ENCODE measurements at regions not wholly inside any gene's neighbourhood (a gene's known extent, or its start where the extent isn't known, plus 50 kb on each side); places are given as distances from the start of the nearest gene placed in this dataset.

- no peaks in the 10 kb centered on the region for H3K4me1 Mint-ChIP-seq (ENCODE audit: low read depth)
- H3K36me3 Mint-ChIP-seq: no peaks in the 10 kb centered on the region
- no peak overlapping the region for H3K27ac Mint-ChIP-seq
- no peaks in the 10 kb centered on the region for H3K9me3 Mint-ChIP-seq (ENCODE audit: low read depth)
- H3K4me3 Mint-ChIP-seq: no peak overlapping the region
- H3K27me3 Mint-ChIP-seq: no peaks in the 10 kb centered on the region
Measured at GRCh38 chr10:3723766-3724165, 61.2 kb downstream of the KLF6 start.

- H3K4me1 Mint-ChIP-seq (ENCODE audit: low read depth): no peaks in the 10 kb centered on the region
- H3K27me3 Mint-ChIP-seq: no peaks in the 10 kb centered on the region
- no peaks in the 10 kb centered on the region for H3K36me3 Mint-ChIP-seq
- H3K27ac Mint-ChIP-seq: no peak overlapping the region
- H3K9me3 Mint-ChIP-seq (ENCODE audit: low read depth): no peaks in the 10 kb centered on the region
- no peak overlapping the region for H3K4me3 Mint-ChIP-seq
Measured at GRCh38 chr10:3720228-3721019, 64.6 kb downstream of the KLF6 start.

- Mint-ChIP-seq H3K9me3 (ENCODE audit: low read depth) (no peaks in the 10 kb centered on the region), H3K27me3 (no peaks in the 10 kb centered on the region), H3K4me1 (ENCODE audit: low read depth) (no peaks in the 10 kb centered on the region), H3K27ac (no peak overlapping the region), H3K36me3 (no peaks in the 10 kb centered on the region), H3K4me3 (no peak overlapping the region)
Measured at GRCh38 chr10:3719024-3719843, 65.8 kb downstream of the KLF6 start.

GRCh38 chr10:3716093-3716492 is 68.9 kb downstream of the KLF6 start:
- H3K9me3 Mint-ChIP-seq (ENCODE audit: low read depth): peaks cover 8% of the 10 kb centered on the region
- peaks cover 7% of the 10 kb centered on the region for H3K36me3 Mint-ChIP-seq
- H3K4me3 Mint-ChIP-seq: no peak overlapping the region
- no peak overlapping the region for H3K27ac Mint-ChIP-seq
- no peaks in the 10 kb centered on the region for H3K27me3 Mint-ChIP-seq
- H3K4me1 Mint-ChIP-seq (ENCODE audit: low read depth): no peaks in the 10 kb centered on the region

GRCh38 chr10:3714967-3715366 is 70.0 kb downstream of the KLF6 start:
- Mint-ChIP-seq H3K36me3 (peaks cover 9% of the 10 kb centered on the region), H3K4me1 (ENCODE audit: low read depth) (no peaks in the 10 kb centered on the region), H3K9me3 (ENCODE audit: low read depth) (peaks cover 10% of the 10 kb centered on the region), H3K27ac (no peak overlapping the region), H3K4me3 (no peak overlapping the region), H3K27me3 (no peaks in the 10 kb centered on the region)

DNA sequence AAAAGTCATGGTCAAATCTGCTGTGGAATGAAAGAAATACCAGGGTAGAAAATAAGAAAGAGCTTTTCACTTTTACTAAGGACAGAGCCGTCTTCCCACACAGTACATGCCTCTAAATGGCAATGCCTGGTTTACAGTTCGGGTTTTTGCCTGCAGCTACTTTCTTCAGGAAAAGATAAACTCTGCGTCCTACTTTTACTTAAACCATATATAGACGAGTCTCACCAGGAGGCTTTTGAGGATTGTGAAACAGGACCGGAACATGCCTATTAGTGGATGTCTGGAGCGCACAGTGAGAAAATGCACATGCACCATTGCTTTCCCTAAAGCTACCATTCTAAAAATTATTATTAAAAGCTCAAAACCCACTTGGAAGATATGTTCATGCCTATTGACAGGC is 70.5 kb downstream of the KLF6 start:
- no peak overlapping the region for H3K27ac Mint-ChIP-seq
- no peaks in the 10 kb centered on the region for H3K4me1 Mint-ChIP-seq (ENCODE audit: low read depth)
- H3K4me3 Mint-ChIP-seq: no peak overlapping the region
- no peaks in the 10 kb centered on the region for H3K27me3 Mint-ChIP-seq
- H3K9me3 Mint-ChIP-seq (ENCODE audit: low read depth): peaks cover 10% of the 10 kb centered on the region
- peaks cover 9% of the 10 kb centered on the region for H3K36me3 Mint-ChIP-seq

DNA sequence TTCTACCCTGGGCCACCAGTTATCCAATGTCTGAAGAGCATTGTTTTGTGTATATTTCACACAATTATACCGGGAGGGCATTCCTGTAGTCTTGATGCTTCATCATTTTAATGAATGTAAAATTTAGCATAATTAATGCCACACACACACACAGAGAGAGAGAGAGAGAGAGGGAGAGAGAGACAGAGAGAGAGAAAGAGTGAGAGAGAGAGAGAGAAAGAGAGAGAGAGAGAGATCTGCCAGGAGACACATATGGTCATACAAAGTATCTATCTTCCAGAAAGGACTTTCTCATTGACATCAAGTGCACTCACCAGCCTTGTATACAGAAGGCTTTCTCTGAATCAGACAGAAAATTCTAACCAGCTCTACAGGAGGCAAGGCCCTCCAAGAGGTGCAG is 72.3 kb downstream of the KLF6 start:
- Mint-ChIP-seq H3K36me3 (peaks cover 9% of the 10 kb centered on the region), H3K9me3 (ENCODE audit: low read depth) (peaks cover 10% of the 10 kb centered on the region), H3K4me1 (ENCODE audit: low read depth) (no peaks in the 10 kb centered on the region), H3K4me3 (no peak overlapping the region), H3K27ac (no peak overlapping the region), H3K27me3 (no peaks in the 10 kb centered on the region)

GRCh38 chr10:3711918-3712317 is 73.1 kb downstream of the KLF6 start:
- H3K27me3 Mint-ChIP-seq: no peaks in the 10 kb centered on the region
- H3K9me3 Mint-ChIP-seq (ENCODE audit: low read depth): peaks cover 10% of the 10 kb centered on the region
- no peak overlapping the region for H3K4me3 Mint-ChIP-seq
- H3K27ac Mint-ChIP-seq: no peak overlapping the region
- H3K36me3 Mint-ChIP-seq: peaks cover 9% of the 10 kb centered on the region
- no peaks in the 10 kb centered on the region for H3K4me1 Mint-ChIP-seq (ENCODE audit: low read depth)

GRCh38 chr10:3710764-3711163 is 74.2 kb downstream of the KLF6 start:
- no peak overlapping the region for H3K4me3 Mint-ChIP-seq
- H3K9me3 Mint-ChIP-seq (ENCODE audit: low read depth): peaks cover 10% of the 10 kb centered on the region
- H3K4me1 Mint-ChIP-seq (ENCODE audit: low read depth): no peaks in the 10 kb centered on the region
- H3K36me3 Mint-ChIP-seq: peaks cover 9% of the 10 kb centered on the region
- no peak overlapping the region for H3K27ac Mint-ChIP-seq
- H3K27me3 Mint-ChIP-seq: no peaks in the 10 kb centered on the region

GRCh38 chr10:3709456-3710060 is 75.5 kb downstream of the KLF6 start:
- peaks cover 10% of the 10 kb centered on the region for H3K9me3 Mint-ChIP-seq (ENCODE audit: low read depth)
- peaks cover 9% of the 10 kb centered on the region for H3K36me3 Mint-ChIP-seq
- no peaks in the 10 kb centered on the region for H3K4me1 Mint-ChIP-seq (ENCODE audit: low read depth)
- no peak overlapping the region for H3K27ac Mint-ChIP-seq
- H3K4me3 Mint-ChIP-seq: no peak overlapping the region
- no peaks in the 10 kb centered on the region for H3K27me3 Mint-ChIP-seq

DNA sequence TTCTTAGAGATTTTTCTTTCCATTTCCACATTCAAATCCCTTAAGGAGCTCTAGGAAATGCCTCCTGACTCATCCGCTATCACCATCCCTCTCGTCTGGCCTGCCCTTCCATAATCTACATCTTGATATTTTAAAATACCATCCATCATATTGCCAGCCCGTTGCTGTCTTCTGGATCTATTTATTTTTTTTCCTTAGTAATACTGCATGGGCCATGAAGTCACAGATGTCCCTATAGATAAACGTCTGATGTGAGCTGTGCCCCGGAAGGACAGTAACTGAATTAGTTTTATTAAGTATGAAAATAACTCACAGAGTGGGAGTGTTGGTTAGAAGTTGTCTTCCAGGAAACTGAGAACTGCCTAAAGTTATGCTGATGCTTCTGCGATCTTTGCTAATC is 76.2 kb downstream of the KLF6 start:
- no peaks in the 10 kb centered on the region for H3K27me3 Mint-ChIP-seq
- peaks cover 10% of the 10 kb centered on the region for H3K9me3 Mint-ChIP-seq (ENCODE audit: low read depth)
- H3K4me1 Mint-ChIP-seq (ENCODE audit: low read depth): no peaks in the 10 kb centered on the region
- no peak overlapping the region for H3K27ac Mint-ChIP-seq
- peaks cover 9% of the 10 kb centered on the region for H3K36me3 Mint-ChIP-seq
- no peak overlapping the region for H3K4me3 Mint-ChIP-seq

DNA sequence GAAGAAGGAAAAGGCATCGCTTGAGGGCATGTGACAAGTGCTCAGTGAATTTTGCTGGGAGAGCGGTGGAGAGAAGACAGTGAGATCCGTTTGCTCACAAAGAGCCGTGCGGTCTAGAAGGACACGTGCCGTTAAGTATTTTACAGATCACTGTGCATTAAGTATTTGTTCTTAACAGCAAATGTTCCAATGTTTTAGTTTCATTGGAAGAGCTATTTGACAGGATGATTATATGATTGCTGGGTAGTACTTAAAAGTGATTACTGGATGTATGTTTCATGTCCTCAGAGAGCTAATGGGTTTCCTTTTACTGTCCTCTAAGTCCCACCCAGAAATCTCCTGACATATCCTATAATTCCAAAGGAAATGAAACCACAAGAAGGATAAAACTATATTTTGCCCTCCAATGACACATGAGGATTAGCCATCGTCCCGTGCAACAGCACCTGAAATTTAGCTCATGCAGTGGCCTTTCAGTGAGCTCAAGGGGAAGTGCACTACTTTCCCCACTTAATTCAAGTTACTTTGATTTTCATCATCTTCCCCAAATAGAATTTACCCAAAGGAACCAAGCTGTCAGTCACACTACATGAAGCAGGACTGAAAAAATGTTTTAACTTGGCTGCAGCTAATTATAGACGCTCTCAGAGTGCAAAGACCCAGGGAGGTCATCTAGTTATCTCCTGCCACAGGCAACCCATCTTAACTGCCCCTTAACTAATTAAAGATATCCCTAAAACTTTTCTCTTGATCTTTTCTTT is 80.3 kb downstream of the KLF6 start:
- no peak overlapping the region for H3K27ac Mint-ChIP-seq
- H3K36me3 Mint-ChIP-seq: no peaks in the 10 kb centered on the region
- peaks cover 2% of the 10 kb centered on the region for H3K27me3 Mint-ChIP-seq
- no peaks in the 10 kb centered on the region for H3K9me3 Mint-ChIP-seq (ENCODE audit: low read depth)
- peaks cover 2% of the 10 kb centered on the region for H3K4me1 Mint-ChIP-seq (ENCODE audit: low read depth)
- no peak overlapping the region for H3K4me3 Mint-ChIP-seq

DNA sequence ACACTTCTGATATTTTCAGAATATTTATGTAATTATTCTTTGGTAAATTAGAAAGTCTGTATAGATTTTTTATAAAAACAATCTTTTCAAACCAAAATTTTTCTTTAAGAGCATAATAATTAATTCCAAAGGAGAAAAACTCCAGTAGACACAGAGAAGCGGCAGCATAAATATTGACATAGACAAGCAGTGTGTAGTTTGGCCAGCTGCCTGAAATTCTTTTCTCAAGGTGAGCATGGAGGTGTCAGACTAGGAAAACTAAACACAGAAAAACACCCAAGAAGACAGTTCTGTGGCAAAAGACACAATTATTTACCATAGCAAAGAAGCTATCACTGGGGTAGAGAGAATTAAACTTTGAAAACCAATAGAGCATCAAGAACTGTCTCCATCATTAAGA is 82.4 kb downstream of the KLF6 start:
- H3K4me3 Mint-ChIP-seq: no peak overlapping the region
- peaks cover 5% of the 10 kb centered on the region for H3K4me1 Mint-ChIP-seq (ENCODE audit: low read depth)
- no peaks in the 10 kb centered on the region for H3K9me3 Mint-ChIP-seq (ENCODE audit: low read depth)
- no peak overlapping the region for H3K27ac Mint-ChIP-seq
- H3K27me3 Mint-ChIP-seq: peaks cover 2% of the 10 kb centered on the region
- no peaks in the 10 kb centered on the region for H3K36me3 Mint-ChIP-seq

GRCh38 chr10:3702056-3702546 is 82.9 kb downstream of the KLF6 start:
- Mint-ChIP-seq H3K27me3 (peaks cover 2% of the 10 kb centered on the region), H3K36me3 (no peaks in the 10 kb centered on the region), H3K27ac (no peak overlapping the region)

More at GRCh38 chr10:3702056-3702546, 82.9 kb downstream of the KLF6 start:
- no peak overlapping the region for H3K4me3 Mint-ChIP-seq
- H3K9me3 Mint-ChIP-seq (ENCODE audit: low read depth): no peaks in the 10 kb centered on the region
- peaks cover 5% of the 10 kb centered on the region for H3K4me1 Mint-ChIP-seq (ENCODE audit: low read depth)

All from activated naive CD8-positive, alpha-beta T cell (primary cell).